Vagina (tissue), 2 donors: ENCODE measurements at regions not wholly inside any gene's neighbourhood (a gene's known extent, or its start where the extent isn't known, plus 50 kb on each side); places are given as distances from the start of the nearest gene placed in this dataset.

Experiments
- CTCF ChIP-seq, 3 experiments: fragments of 450-650 bp in 2 of 3; fragments of 200-600 bp in 1 of 3; sonication (generic) in 1 of 3; IDR thresholded peaks; one replicate each; pipeline ENCODE4 v1.5.1; 2017 to 2019; ENCODE audit warnings: antibody characterized with exemption in 3 of 3, mild to moderate bottlenecking in 2 of 3, moderate library complexity in 2 of 3
- POLR2A ChIP-seq, 2 donors: fragments of 450-650 bp; IDR thresholded peaks; one replicate each; pipeline ENCODE4 v1.6.1; 2017; ENCODE audit warnings: antibody characterized with exemption in 2 of 2, mild to moderate bottlenecking in 2 of 2, moderate library complexity in 2 of 2

GRCh38 chr4:158077835-158078234 is 95.0 kb downstream of the GASK1B start:
- TF ChIP-seq CTCF (IDR thresholded peaks at IDR 0.05) = no peak
- TF ChIP-seq POLR2A (IDR thresholded peaks at IDR 0.05) = no peak
